H1 (cell line): ENCODE measurements at regions not wholly inside any gene's neighbourhood (a gene's known extent, or its start where the extent isn't known, plus 50 kb on each side); places are given as distances from the start of the nearest gene placed in this dataset.

ENCODE experiments used
- CTCF ChIA-PET: fragments of 300-600 bp; sonication (Branson Sonifier 250); formaldehyde crosslinking; loops from one replicate; lab custom pipeline; 2021; ENCODE audit not compliant: partially characterized antibody; lab: Charles Lee
- POLR2A ChIA-PET: fragments of 300-600 bp; sonication (Branson Sonifier 250); formaldehyde crosslinking; loops from one replicate; lab custom pipeline; 2021; ENCODE audit warnings: inconsistent platforms; ENCODE audit not compliant: partially characterized antibody; lab: Charles Lee
- DNase-seq, 2 experiments: peaks; one replicate each; pipeline versions ENCODE4 v3.0.0 to v3.0.0-alpha.2; 2010 to 2022; ENCODE audit warnings: low spot score in 2 of 2, low read depth in 1 of 2, mixed read lengths in 1 of 2
- FAIRE-seq: peaks from 2 replicates; lab custom pipeline; 2011; peaks lifted over from hg19 to GRCh38; lab: Jason Lieb, UNC
- H2AFZ ChIP-seq: 2 replicates; pipeline ENCODE4 v1.8.1; 2012; ENCODE audit warnings: low read length, inconsistent platforms
- H2AK5ac ChIP-seq: 2 replicates; pipeline ENCODE4 v1.6.1; 2013; ENCODE audit warnings: low read depth, low read length
- H2BK120ac ChIP-seq: replicated peaks from 2 replicates; pipeline ENCODE3; 2013; ENCODE audit warnings: low read depth, low read length, inconsistent platforms
- H2BK12ac ChIP-seq: 2 replicates; pipeline ENCODE4 v1.6.1; 2013; ENCODE audit warnings: low read depth, low read length
- H2BK15ac ChIP-seq: 2 replicates; pipeline ENCODE4 v1.6.1; 2013; ENCODE audit warnings: low read length
- H2BK20ac ChIP-seq: 2 replicates; pipeline ENCODE4 v1.6.1; 2013; ENCODE audit warnings: low read length
- H2BK5ac ChIP-seq: 2 replicates; pipeline ENCODE4 v1.6.1; 2013; ENCODE audit warnings: low read depth, low read length
- H3K14ac ChIP-seq: 2 replicates; pipeline ENCODE4 v1.6.1; 2013; ENCODE audit warnings: inconsistent platforms; ENCODE audit not compliant: insufficient read length
- H3K18ac ChIP-seq: 2 replicates; pipeline ENCODE4 v1.6.1; 2013; ENCODE audit warnings: low read length; ENCODE audit errors: extremely low read depth
- H3K23ac ChIP-seq: 2 replicates; pipeline ENCODE4 v1.6.1; 2013; ENCODE audit warnings: inconsistent platforms; ENCODE audit not compliant: insufficient read length
- H3K23me2 ChIP-seq: 2 replicates; pipeline ENCODE4 v1.6.1; 2013; ENCODE audit warnings: low read depth, low read length
- H3K27ac ChIP-seq: 2 replicates; pipeline ENCODE4 v1.6.1; 2011; ENCODE audit warnings: low read depth, low read length, inconsistent platforms
- H3K27me3 ChIP-seq, 4 experiments: replicated peaks in 1 of 4; 1 replicate in 1 of 4; 2 replicates in 3 of 4; pipeline versions ENCODE4 v1.6.1 to v1.8.1; 2011 to 2013; ENCODE audit warnings: low read length in 3 of 4, mild to moderate bottlenecking in 3 of 4, inconsistent platforms in 2 of 4, mixed read lengths in 2 of 4, moderate library complexity in 1 of 4; ENCODE audit not compliant: control insufficient read depth in 3 of 4, insufficient read depth in 3 of 4; ENCODE audit errors: extremely low read depth in 1 of 4
- H3K36me3 ChIP-seq, 4 experiments: 2 replicates each; pipeline versions ENCODE4 v1.6.1 to v1.8.1; 2011 to 2013; ENCODE audit warnings: mild to moderate bottlenecking in 4 of 4, low read length in 3 of 4, moderate library complexity in 2 of 4, control low read depth in 1 of 4, inconsistent platforms in 1 of 4; ENCODE audit not compliant: insufficient read depth in 4 of 4, control insufficient read depth in 2 of 4
- H3K4ac ChIP-seq: replicated peaks from 2 replicates; pipeline ENCODE3; 2013; ENCODE audit warnings: low read length, low read depth, mixed read lengths, inconsistent platforms; ENCODE audit not compliant: insufficient read length
- H3K4me1 ChIP-seq, 4 experiments: replicated peaks in 1 of 4; 1 replicate in 1 of 4; 2 replicates in 3 of 4; pipeline versions ENCODE4 v1.6.1 to v1.8.1; 2011 to 2013; ENCODE audit warnings: low read length in 3 of 4, inconsistent platforms in 2 of 4, mixed read lengths in 1 of 4; ENCODE audit not compliant: insufficient read depth in 4 of 4, control insufficient read depth in 3 of 4
- H3K4me2 ChIP-seq, 2 experiments: 2 replicates each; pipeline versions ENCODE4 v1.6.1 to v1.8.1; 2011 to 2013; ENCODE audit warnings: low read depth in 2 of 2, low read length in 2 of 2, control low read depth in 1 of 2, inconsistent platforms in 1 of 2, mild to moderate bottlenecking in 1 of 2; ENCODE audit not compliant: insufficient read depth in 1 of 2
- H3K4me3 ChIP-seq, 4 experiments: fragments of 200-600, 300-600 bp in 1 of 4; sonication (generic), shearing (Covaris generic), sonication (Bioruptor Twin) in 1 of 4; 2 replicates each; pipeline versions ENCODE4 v1.5.1 to v1.8.1; 2011 to 2016; ENCODE audit warnings: low read length in 4 of 4, low read depth in 3 of 4, control low read depth in 2 of 4, inconsistent platforms in 2 of 4, mild to moderate bottlenecking in 2 of 4, mixed read lengths in 1 of 4, moderate library complexity in 1 of 4; ENCODE audit not compliant: insufficient read depth in 2 of 4; ENCODE audit errors: extremely low read depth in 1 of 4
- H3K56ac ChIP-seq: replicated peaks from 2 replicates; pipeline ENCODE3; 2013; ENCODE audit warnings: low read depth, mild to moderate bottlenecking, mixed read lengths, low read length, inconsistent platforms; ENCODE audit not compliant: insufficient read length
- H3K79me1 ChIP-seq: 2 replicates; pipeline ENCODE4 v1.6.1; 2013; ENCODE audit warnings: low read depth, low read length, control low read depth
- H3K79me2 ChIP-seq, 2 experiments: 2 replicates each; pipeline versions ENCODE4 v1.6.1 to v1.8.1; 2012 to 2013; ENCODE audit warnings: low read length in 2 of 2, mild to moderate bottlenecking in 2 of 2, inconsistent platforms in 1 of 2; ENCODE audit not compliant: insufficient read depth in 2 of 2, control insufficient read depth in 1 of 2
- H3K9ac ChIP-seq, 4 experiments: replicated peaks in 1 of 4; 1 replicate in 1 of 4; 2 replicates in 3 of 4; pipeline versions ENCODE4 v1.6.1 to v1.8.1; 2011 to 2013; ENCODE audit warnings: low read depth in 3 of 4, low read length in 3 of 4, control low read depth in 2 of 4, mild to moderate bottlenecking in 2 of 4, moderate library complexity in 2 of 4, inconsistent platforms in 1 of 4; ENCODE audit errors: extremely low read depth in 1 of 4
- H3K9me3 ChIP-seq, 2 experiments: 2 replicates each; pipeline versions ENCODE4 v1.6.1 to v1.8.1; 2012 to 2013; ENCODE audit warnings: mild to moderate bottlenecking in 2 of 2, moderate library complexity in 2 of 2, control low read depth in 1 of 2, inconsistent platforms in 1 of 2, low read depth in 1 of 2, low read length in 1 of 2, mixed read lengths in 1 of 2; ENCODE audit not compliant: insufficient read depth in 2 of 2
- H4K20me1 ChIP-seq, 2 experiments: replicated peaks in 1 of 2; 2 replicates each; pipeline versions ENCODE3 to v1.8.1; 2011 to 2013; ENCODE audit warnings: inconsistent platforms in 2 of 2, low read length in 2 of 2, mild to moderate bottlenecking in 1 of 2; ENCODE audit not compliant: insufficient read depth in 2 of 2, control insufficient read depth in 1 of 2
- H4K5ac ChIP-seq: 2 replicates; pipeline ENCODE4 v1.6.1; 2013; ENCODE audit warnings: low read length, low read depth, mixed read lengths, inconsistent platforms; ENCODE audit not compliant: insufficient read length
- H4K8ac ChIP-seq: 2 replicates; pipeline ENCODE4 v1.8.0; 2013; ENCODE audit warnings: mild to moderate bottlenecking, moderate library complexity, low read length, inconsistent platforms; ENCODE audit not compliant: insufficient read depth; ENCODE audit errors: extremely low read depth
- H4K91ac ChIP-seq: replicated peaks from 2 replicates; pipeline ENCODE3; 2013; ENCODE audit warnings: low read length, mixed read lengths, inconsistent platforms; ENCODE audit not compliant: insufficient read length
- BACH1 ChIP-seq: IDR thresholded peaks from 2 replicates; pipeline ENCODE4 v1.6.1; 2012; ENCODE audit warnings: low read length, improper control_type of control experiment
- SUZ12 ChIP-seq: fragments of 200-600 bp; sonication (generic); IDR thresholded peaks from 2 replicates; pipeline ENCODE4 v1.6.1; 2012; ENCODE audit warnings: mild to moderate bottlenecking, inconsistent platforms, low read length, moderate library complexity, mixed read lengths
- WGBS, 2 experiments: shearing (Covaris generic) in 1 of 2; methylation state at CpG; one replicate each; pipeline versions ENCODE4 v1.1.6 to v1.1.7; 2013 to 2015; ENCODE audit warnings: low lambda C conversion rate in 2 of 2, mixed read lengths in 2 of 2, inconsistent platforms in 1 of 2, low coverage in 1 of 2, missing lambda C conversion rate in 1 of 2; ENCODE audit not compliant: insufficient replicate concordance in 2 of 2, insufficient coverage in 1 of 2, insufficient read length in 1 of 2; ENCODE audit errors: extremely low coverage in 1 of 2, missing lambda C conversion rate in 1 of 2; 5-methylcytosine and 5-hydroxymethylcytosine counted together

DNA sequence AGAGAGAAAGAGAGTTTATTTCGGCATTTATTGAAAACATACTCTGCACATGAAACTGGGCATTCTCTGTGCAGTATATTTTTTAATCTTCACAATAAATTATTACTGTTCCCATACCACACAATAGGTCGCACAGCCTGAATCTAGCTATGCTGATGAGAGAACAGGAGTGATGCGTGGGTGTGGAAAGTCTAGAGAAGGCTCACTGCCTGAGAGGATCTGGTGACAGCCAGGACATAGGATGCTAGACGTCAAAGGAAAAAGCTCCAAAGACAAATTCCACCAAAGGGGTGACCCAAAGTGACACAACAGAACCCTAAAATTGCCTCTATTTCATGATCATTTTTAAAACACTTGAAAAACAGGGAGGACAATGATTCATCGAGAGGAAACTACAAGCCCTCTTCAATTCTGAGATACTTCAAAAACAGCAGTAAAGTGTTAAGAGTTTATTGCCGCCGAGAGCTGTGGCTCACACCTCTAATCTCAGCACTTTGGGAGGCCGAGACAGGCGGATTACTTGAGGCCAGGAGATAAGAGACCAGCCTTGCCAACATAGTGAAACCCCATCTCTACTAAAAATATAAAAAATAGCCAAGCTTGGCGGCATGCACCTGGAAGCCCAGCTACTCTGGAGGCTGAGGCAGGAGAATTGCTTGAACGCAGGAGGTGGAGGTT is 189.6 kb upstream of the NBEA start:
- H4K20me1 ChIP-seq, result no peaks in the 10 kb centered on the region
- H4K8ac ChIP-seq, result no peak overlapping the region; the same call in 1 of the 2 replicates
- H2AFZ ChIP-seq, result no peak overlapping the region
- no peaks in the 10 kb centered on the region for H3K27me3 ChIP-seq
- no peak for TF ChIP-seq BACH1
- TF ChIP-seq SUZ12, result no peak
- H3K4me1 ChIP-seq, result peaks cover 0 to 6% (median 0%) of the 10 kb centered on the region in 4 experiments; a peak in 3 of 7 replicates
- no peaks in the 10 kb centered on the region for H3K23me2 ChIP-seq
- H3K79me1 ChIP-seq, result no peaks in the 10 kb centered on the region
- ChIA-PET POLR2A (interaction anchor here (1.1 kb wide), 1 partner anchor 14 kb away, joined by 3 read pairs; no protein-coding TSS in a partner anchor), CTCF (interaction anchor here (0.6 to 1.4 kb wide), 4 partner anchors 13 to 127 kb away, joined by 3 to 5 read pairs (median 3); no protein-coding TSS in a partner anchor)
- no peak overlapping the region for H3K18ac ChIP-seq
- H3K9ac ChIP-seq, result no peak overlapping the region
- H2AK5ac ChIP-seq, result no peak overlapping the region
- no peaks in the 10 kb centered on the region for H3K36me3 ChIP-seq
- H3K79me2 ChIP-seq, result no peaks in the 10 kb centered on the region
- no peak overlapping the region for H2BK5ac ChIP-seq
- no peak overlapping the region for H2BK20ac ChIP-seq
- FAIRE-seq, result no peak
- H3K23ac ChIP-seq, result no peak overlapping the region
- no peak overlapping the region for H3K4ac ChIP-seq
- no peak overlapping the region for H3K14ac ChIP-seq
- WGBS, 2 experiments, result 87% methylated on average over 11 of the region's 11 CpGs; no CpG with 5 or more reads in 1 of the 2 experiments
- no peak overlapping the region for H2BK120ac ChIP-seq
- no peak overlapping the region for H4K91ac ChIP-seq
- H4K5ac ChIP-seq, result no peak overlapping the region
- H2BK12ac ChIP-seq, result no peak overlapping the region
- no peak overlapping the region for H3K4me3 ChIP-seq
- H3K27ac ChIP-seq, result no peak overlapping the region
- no peak for DNase-seq
- H3K4me2 ChIP-seq, result no peak overlapping the region
- H2BK15ac ChIP-seq, result no peak overlapping the region
- H3K9me3 ChIP-seq, result no peaks in the 10 kb centered on the region
- no peak overlapping the region for H3K56ac ChIP-seq
